SKM-1 treated with dmso at 0.1 percent for 144 hours (cell line): ENCODE measurements at regions not wholly inside any gene's neighbourhood (a gene's known extent, or its start where the extent isn't known, plus 50 kb on each side); places are given as distances from the start of the nearest gene placed in this dataset.

Experiments
- DNase-seq: peaks from one replicate; lab custom pipeline; 2025; ENCODE audit not compliant: unreplicated experiment; lab: John Stamatoyannopoulos, UW

DNA sequence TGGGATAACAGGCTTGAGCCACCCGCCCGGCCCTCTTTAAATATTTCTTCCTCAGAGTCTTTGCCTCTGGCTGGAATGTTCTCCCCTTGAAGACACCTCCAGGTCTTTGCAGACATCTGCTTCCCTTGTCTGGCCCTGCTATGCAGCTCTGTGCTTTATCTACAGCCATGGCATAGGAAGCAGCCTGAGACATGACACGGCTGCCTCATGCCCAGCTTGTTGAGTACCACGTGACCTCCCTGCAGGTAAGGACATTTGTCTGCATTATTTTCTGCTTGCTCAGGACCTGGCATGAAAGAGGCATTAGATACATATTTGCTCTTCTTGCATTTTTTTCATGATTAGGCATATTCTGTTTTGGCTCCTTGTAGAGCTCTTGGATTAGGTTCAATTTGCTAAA, 113.8 kb upstream of the KLF6 start:
- DNase-seq = no peak

DNA sequence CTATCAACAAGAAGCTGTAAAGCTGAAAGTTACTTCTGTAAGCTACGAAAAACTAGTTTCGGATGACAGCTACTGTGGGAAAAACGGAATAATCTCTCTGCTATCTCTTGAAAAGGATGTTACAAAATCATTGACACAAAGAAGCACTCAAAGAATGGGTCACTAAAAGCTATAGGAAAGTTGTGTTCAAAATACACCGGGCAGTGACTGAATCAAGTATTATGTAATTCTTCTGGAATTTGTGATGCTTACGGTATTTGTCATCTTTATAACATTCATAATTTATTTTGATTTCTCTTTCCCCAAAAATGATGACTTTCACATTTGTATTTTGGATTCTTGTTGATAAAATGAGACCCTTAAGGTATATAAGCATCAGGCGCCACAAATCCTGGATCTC, 112.1 kb upstream of the KLF6 start:
- no peak for DNase-seq

GRCh38 chr10:3896161-3896560, 111.2 kb upstream of the KLF6 start:
- DNase-seq = no peak

- no peak for DNase-seq
Measured at GRCh38 chr10:3895045-3895631, 110.1 kb upstream of the KLF6 start.

DNA sequence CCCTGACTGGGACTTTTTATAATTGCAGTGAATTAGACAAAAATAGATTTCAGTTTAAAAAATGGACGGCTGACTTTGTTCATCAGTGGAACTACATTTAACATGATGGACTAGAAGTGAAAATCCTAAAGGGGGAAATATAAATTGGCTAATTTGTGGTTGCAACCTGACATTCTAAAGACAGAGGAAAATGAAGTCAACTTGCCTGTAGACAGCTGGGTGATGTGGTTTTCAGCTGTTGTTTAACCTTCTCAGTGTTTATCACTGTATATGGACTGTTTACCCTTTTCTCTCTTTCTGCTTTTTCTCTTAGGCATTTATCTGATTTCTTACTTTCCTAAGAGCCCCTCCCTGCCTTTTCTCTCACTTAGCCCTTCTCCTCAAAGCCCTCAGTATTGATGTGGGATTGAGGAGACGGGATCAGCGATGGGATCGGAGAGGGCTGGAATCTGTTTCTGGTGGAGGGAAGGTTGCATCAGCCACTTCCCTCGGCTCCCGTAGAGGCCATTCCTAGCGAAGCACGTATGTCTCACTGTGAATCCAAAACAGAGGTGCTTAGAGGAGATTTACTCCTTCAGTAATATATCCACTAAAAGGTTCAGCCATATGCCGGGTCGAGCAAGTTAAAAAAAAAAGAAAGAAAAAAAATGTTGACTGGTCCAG, 109.0 kb upstream of the KLF6 start:
- no peak for DNase-seq

DNA sequence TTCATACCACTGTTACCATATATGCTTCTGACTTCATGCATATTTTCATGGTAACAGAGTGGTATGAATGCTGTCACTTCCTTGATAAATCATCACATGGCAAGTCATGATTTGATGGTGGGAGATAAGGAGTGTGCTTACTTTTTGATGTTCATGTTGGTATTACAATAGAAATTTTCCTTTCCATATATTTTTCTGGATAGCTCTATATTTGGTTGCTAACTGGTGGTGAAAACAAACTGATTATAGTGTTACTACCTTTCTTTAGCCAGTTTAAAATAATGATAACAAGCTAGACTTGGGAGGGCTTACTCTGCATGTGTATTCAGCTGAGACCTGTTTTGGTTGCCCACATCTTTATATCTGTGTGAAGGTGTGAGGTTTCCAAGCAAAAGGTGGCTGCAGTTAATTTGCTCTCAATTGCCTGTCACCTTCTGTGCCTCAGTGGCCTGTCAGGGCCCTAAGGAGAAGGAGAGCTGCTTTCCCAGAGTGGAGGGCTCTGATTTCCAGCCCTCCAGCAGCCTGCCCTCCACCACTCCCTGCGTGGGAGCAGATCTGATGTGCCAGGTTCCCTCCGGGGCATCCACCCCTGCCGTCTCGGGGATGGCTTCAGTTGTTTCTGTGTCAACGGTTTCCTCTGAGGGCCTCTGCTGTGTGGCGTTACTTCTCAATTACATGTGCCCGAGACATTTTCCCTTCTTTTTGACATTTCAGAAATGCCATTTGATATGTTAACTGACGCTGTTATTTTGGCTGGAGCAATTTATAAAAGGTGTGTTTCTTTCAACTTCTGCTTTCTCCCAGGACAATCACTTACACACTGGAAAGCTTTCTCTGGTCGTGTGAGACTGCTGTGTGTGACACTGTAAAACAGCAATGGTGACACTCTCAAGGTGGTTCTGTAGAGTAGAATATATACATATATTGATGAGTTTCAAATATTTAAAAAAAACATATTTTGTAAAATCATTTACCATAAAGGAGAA, 107.7 kb upstream of the KLF6 start:
- DNase-seq = no peak

DNA sequence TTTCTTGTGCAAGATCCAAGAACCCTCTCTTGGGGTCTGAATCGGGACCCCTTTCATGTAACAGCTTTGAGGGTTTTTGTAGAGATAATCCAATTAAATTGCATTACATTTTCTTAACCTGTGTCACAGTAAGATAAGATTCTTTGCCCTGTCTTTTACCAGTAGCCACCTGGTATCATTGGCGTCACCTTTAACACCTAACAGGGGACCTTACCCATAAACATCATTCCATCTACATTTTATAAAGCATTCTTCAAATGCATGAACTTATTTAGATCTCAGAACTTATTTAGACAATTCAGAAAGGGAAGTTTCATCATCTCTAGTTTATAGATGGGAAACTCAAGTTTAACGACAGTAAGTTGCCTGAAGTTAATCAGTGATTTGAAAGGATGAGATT, 106.4 kb upstream of the KLF6 start:
- DNase-seq = no peak

DNA sequence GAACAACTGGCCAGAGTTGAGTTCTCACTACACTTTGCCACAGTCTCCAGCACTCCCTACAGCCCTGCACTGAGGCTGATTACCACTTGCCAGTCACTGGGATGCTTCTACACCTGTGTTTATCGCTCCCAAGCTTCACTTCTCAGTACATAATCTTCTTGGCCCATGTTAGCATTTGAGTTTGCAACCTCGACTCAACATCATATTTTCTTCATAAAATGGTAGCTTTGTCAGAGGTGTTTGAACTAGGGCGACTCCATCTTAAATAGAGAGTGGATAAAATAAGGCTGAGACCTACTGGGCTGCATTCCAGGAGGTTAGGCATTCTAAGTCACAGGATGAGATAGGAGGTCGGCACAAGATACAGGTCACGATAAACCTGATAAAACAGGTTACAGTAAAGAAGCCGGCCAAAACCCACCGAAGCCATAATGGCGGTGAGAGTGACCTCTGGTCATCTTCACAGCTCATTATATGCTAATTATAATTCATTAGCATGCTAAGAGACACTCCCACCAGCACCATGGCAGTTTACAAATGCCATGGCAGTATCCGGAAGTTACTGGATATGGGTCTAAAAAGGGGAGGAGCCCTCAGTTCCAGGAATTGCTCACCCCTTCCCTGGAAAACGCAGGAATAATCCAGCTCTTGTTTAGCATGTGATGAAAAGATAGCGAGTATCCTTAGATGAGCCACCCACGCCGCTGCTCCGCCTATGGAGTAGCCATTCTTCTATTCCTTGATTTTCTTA, 105.8 kb upstream of the KLF6 start:
- DNase-seq = no peak

- DNase-seq = no peak
Measured at GRCh38 chr10:3889961-3890522, 105.0 kb upstream of the KLF6 start.

DNA sequence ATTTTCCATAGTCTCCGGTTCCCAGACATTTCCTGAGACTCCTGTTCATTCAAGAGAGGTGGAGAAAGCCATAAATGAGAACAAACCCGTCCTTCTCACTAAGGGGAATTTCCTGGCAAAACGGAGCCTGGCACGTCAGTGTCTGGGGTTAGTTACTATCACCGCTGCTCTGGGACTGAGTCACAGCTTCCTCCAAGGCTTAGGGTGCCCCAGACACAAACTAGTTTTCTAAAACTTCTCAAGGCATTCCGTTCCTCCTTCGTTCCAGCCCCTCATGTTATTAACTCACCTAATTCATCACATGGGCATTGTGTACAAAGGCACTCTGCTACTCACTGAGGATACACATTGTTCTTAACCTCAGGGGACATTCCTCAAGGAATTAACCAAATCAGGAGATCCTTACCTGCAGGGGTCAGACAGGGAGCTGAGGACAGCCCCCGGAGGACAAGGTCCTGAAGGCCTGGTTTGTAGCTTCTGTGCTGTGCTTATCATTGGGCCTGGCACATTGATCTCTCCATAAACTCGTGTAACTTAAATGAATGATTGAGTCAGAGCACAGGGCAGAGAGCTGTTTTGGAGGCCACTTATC, 103.0 kb upstream of the KLF6 start:
- no peak for DNase-seq

DNA sequence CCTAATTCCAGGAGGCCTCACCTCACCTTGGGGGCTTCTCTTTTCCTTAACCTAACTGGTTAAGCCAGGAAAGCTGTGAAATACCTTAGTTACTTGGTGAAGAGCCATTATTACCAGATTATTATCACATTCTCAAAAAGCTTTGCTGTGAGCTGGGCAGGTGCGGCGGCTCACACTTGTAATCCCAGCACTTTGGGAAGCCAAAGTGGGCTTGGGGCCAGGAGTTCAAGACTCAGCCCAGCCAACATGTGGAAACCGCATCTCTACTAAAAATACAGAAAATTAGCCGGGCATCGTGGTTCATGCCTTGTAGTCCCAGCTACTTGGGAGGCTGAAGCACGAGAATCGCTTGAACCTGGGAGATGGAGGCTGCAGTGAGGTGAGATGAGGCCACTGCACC, 102.4 kb upstream of the KLF6 start:
- no peak for DNase-seq

DNA sequence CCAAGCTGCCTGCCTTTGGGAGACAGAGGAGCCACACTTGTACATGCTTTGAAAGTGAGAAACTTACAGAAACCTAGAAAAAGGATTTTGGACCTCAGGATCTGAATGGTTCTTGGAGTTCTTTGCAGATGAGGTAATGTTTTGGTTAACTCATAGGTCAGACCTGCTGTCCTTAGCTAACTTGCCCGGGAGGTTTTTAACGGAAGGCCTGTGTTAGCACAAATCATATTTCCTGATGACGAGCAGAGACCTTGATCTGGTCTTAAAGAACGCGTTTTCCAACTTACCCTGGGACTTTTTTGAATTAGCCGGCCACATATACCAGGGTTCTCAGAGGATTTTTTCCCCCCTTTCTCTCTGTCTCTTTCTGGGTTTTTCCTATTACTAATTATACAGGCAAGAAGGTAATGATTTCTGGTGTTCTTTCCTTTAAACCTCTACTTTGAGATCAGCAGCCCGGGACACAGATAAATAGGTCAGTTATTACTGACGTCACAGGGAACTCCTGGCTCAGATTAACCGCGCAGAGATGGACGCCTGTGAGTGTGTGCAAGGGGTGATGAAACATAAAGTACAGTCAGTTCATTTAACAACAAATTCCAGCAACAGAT, 101.7 kb upstream of the KLF6 start:
- DNase-seq = no peak

DNA sequence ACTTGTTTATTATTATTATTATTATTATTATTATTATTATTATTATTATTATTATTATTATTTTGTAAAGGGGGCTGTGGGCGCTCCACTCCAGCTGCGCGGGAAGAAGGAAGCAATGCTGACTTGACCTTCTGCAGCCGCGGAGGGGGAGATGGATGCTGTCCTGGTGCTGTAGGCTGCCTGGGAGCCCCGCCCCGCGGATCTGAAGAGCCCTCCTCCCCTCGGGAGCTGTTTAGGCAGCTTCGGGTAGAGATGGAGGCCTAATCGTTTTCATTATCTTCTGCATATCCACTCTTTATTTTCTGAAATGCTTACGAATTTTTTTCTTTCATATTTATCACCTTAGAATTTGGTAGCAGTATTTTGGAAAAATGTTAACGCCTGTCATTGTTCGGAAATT, 101.2 kb upstream of the KLF6 start:
- no peak for DNase-seq

- no peak for DNase-seq
Measured at GRCh38 chr10:3882855-3883254, 97.8 kb upstream of the KLF6 start.

DNA sequence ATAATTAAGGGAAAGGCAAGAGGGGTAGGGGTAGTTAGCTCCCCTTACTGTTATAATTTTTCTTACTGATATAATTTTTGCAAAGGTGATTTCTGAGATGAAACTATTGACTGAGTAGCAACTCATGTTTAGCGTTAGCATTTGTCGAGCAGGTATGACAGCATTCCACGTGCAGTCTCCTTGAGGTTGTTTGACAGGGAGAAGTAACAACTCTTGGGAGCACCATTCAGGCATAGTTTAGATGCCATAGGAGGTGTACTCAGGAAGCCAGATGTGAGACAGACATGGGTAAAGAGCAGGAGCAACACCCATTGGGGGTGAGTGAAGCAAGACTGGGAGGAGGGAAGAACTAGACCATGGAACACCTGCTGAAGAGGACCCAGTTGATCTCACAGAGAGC, 96.6 kb upstream of the KLF6 start:
- DNase-seq = no peak

DNA sequence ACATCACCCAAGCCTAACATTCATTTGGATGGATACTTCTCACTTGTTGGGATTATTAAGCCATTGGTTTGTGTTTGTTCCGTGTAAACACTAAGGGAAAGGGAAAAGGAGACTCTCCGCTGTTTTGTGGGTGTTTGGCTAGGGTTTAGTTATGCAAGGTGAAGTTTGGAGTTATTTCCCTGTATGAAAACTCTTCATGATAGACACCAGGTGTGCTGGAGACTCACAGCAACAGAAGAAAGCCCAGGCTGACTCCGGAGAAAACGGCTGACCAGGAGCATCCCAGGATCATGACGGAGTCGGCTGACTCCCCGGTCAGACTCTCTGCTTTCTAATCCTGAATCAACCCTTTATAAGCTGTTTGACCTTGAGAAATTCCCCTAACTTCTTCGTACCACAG, 94.1 kb upstream of the KLF6 start:
- DNase-seq = no peak

DNA sequence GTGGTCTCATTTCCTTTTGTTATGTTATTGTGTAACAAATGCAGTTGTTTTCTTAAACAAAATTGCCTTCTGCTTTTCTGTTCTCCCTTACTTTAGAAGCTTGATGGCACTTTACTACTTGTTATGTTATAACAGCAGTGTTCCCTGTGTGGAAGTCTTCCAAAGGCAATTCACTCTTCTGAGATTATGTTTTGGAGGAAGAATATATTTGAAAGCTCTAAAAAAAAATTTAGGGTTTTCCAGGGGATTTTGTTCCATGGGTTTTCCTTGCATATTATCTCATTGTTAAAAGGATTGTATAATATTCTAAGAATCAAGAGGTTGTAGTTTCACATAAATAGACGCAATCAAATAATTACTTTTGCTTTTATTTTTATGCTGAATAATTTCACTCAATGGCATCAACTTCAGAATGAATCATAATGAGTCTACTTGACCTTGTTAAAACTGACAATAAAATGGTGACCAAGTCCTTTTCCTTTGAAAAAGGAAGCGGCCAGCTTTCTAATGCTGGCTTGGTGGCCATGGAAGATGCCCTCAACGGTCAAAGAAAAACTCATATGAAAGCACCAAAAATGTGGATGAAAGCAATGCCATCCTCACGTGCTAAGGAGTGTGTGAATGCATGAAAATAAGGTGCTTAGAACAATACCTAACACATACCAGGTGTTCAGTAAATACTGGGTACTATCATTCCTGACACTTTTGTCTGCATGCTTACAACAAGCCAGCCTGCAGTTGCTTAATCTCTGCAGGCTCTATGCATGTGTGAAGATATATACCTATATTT, 92.4 kb upstream of the KLF6 start:
- peak; percentile 1 for DNase-seq

- DNase-seq = no peak
Measured at GRCh38 chr10:3876350-3876962, 91.4 kb upstream of the KLF6 start.

- no peak for DNase-seq
Measured at GRCh38 chr10:3875842-3876235, 90.8 kb upstream of the KLF6 start.
